Stimulated activated CD4-positive, alpha-beta T cell treated with anti-CD3 and anti-CD28 coated beads, Interleukin-12 subunit alpha, Interleukin-12 subunit beta, amount 100 ng/mL, for 48 hours (primary cell): ENCODE measurements at regions not wholly inside any gene's neighbourhood (a gene's known extent, or its start where the extent isn't known, plus 50 kb on each side); places are given as distances from the start of the nearest gene placed in this dataset.
"Not testable (repeated sequence)": the region's sequence is repeated elsewhere in the genome, so short reads cannot be mapped to it uniquely, and the experiment has no call there.

Source experiments
- DNase-seq, 3 donors: peaks; one replicate each; pipeline ENCODE4 v3.0.0-alpha.2; 2020; ENCODE audit warnings: low read depth in 2 of 3, low spot score in 1 of 3

GRCh38 chr7:26060733-26061677 is 91.0 kb upstream of the NFE2L3 start:
- no peak for DNase-seq

DNA sequence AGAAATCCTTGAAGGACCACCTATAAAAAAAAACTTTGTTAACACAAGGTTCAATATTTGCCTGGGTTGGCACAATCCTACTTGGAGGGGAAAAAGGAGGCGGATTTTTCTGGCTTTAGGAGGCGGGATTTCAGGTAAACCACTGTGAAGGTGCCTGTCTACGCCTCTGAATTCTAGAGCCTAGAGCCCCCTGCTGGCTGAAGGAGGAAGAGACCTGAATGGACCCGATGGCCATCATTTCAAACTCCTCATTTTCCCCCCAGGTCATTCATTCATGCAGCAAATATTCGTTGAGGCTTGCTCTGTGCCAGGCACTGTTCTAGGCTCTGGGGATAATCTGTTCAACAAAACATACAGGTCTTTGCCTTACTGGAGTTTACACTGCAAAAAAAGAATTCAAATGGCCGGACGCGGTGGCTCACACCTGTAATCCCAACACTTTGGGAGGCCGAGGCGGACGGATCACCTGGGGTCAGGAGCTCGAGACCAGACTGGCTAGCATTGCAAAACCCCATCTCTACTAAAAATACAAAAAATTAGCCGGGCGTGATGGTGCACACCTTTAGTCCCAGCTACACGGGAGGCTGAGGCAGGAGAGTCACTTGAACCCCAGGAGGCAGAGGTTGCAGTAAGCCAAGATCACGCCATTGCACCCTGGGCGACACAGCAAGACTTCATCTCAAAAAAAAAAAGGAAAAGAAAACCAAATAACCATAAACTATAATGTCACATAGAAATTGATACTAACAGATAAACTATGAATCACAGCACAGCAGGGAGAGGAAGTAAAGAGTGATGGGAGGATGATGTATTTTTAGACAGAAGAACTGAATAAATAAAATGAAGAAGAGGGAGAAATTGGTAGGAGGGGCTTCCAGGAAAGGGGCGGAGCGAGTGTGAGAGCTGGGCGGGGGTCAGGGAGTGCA is 90.1 kb upstream of the NFE2L3 start:
- DNase-seq = peak; percentile 45 to 75 (median 60)

DNA sequence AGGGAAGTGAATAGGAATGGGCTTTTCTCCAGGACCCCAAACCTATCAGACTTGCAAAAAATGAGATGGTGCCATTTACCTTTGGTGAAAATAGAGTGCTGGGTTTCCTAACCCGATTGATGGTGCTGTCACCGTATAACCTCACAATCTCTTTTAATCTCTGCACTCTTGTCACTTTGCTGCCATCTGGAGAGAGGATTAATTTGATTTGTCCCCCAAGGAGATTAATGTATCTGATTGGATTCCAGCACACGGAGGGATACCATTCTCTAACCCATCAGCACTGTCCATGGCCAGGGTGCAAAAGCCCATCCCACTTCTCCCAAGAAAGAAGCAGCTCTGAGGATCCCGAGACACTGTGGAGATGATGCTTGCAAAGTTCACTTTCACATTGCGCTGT is 86.3 kb upstream of the NFE2L3 start:
- DNase-seq = no peak

- DNase-seq = no peak
Measured at GRCh38 chr7:26066736-26067135, 85.3 kb upstream of the NFE2L3 start.

- DNase-seq = no peak
Measured at GRCh38 chr7:26070290-26070689, 81.7 kb upstream of the NFE2L3 start.

GRCh38 chr7:26071622-26072456 is 80.2 kb upstream of the NFE2L3 start:
- DNase-seq = no peak

DNA sequence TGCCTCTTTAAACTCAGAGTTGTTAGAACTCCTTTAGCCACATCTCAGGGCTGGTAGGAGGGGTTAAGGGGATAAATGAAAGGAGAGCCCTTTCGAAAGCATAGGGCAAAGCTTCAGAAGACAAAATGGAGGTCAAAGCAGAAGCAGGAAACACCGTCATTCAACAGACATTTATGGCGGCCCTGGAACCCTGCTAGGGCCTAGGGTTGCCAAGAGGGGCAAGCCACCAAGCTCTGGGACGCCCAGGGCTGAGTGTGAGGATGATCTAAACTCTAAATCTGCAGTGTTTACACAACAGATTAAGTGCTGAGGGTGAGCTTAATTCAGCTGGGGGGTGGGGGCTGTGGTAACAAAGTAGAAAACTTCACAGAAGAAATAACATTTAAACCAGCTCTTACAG is 79.0 kb upstream of the NFE2L3 start:
- DNase-seq = no peak

DNA sequence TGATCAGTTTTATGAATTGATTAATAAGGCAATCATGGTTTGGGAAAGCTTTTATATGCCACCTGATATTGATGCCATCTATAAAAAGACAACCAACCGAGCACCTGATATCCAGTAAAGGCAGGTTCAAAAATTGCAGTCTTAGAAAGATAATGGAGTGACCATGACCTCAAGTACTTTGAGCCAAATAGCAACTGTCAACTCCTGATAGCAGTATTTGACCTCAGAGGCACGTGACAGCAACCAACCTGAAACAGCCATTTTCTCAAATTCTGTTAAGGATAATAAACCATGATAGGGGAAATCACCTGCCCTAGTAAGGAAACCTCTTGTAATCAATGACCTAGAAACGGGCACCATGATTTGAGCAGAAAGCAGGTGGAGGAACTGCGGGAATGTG is 77.1 kb upstream of the NFE2L3 start:
- DNase-seq = no peak

GRCh38 chr7:26076691-26077090 is 75.3 kb upstream of the NFE2L3 start:
- DNase-seq = no peak

DNA sequence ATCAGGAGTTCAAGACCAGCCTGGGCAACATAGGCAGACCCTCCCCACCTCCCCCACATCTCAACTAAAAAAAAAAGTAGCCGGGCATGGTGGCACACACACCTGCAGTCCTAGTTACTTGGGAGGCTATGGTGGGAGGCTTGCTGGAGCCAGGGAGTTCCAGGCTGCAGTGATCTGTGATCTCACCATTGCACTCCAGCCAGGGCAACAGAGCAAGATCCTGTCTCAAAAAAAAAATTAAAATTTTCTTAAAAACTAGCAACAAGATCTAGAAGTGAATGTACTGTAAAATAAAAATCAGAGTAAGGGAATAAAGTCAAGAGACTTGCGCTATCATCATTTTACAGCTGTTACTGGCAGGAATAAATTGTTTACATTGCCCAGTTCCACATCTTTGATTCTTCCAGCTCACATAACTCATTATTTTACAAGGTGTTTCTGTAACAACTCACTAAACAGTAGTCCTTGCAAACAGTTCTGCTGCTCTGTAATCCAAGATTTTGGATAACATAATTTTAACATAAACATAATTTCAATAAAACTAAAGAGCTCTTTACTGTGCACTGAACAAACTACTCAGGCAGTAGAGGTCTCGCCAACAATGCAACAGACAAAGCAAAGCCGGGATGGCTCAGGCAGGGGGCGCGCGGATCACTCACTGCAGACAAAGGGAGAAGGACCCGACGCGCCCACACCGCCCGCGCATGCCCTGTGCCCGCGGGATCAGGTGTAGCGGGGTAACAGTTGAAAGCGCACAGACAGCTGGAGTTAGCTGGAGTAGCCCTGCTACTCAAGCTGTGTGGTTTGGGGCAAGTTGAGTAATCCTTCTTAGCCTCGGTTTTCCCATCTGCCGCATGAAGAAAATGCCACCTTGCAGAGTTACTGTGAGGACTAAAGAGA is 73.3 kb upstream of the NFE2L3 start:
- DNase-seq = peak; percentile 63 to 75 (median 67)

- no peak for DNase-seq
Measured at GRCh38 chr7:26081638-26082037, 70.4 kb upstream of the NFE2L3 start.

DNA sequence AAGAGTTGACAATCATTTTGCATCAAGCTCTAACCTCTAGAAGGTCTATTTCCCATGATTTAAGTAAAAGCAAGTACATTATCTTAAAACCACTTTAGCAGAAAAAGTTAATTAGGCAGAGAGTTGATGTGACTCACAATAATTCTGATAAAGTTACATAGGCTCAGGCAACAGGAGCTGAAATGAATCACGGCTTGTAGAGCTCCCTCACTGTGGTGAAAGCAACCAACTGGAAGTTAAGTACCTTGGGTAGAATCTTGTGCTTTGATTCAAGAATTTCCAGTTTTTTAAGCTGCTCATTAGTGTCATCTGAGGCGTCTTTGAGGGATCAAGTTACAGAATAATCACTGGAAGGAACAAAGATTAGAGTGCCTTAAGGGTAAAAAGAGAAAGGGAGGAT is 68.9 kb upstream of the NFE2L3 start:
- no peak for DNase-seq

- DNase-seq = no peak
Measured at GRCh38 chr7:26084418-26084817, 67.6 kb upstream of the NFE2L3 start.

DNA sequence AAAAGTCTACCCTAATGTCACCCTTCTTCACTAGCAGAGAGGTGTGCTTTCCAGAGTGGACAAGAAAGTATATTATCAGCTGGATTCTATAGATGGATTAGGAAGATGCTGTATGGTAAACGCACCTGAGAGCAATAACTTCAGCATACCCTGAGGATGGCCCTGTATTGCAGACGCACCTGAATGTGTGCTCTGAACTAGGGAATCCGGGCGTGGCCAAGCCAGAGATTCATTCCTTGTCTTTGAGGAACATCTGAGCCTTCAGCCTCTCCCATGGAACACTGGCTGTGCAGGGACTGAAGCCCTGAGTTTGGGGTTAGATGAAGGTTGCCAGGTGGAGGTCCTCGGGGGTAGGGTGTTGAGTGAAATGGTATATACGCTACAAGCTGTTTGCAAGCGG is 66.2 kb upstream of the NFE2L3 start:
- no peak for DNase-seq

DNA sequence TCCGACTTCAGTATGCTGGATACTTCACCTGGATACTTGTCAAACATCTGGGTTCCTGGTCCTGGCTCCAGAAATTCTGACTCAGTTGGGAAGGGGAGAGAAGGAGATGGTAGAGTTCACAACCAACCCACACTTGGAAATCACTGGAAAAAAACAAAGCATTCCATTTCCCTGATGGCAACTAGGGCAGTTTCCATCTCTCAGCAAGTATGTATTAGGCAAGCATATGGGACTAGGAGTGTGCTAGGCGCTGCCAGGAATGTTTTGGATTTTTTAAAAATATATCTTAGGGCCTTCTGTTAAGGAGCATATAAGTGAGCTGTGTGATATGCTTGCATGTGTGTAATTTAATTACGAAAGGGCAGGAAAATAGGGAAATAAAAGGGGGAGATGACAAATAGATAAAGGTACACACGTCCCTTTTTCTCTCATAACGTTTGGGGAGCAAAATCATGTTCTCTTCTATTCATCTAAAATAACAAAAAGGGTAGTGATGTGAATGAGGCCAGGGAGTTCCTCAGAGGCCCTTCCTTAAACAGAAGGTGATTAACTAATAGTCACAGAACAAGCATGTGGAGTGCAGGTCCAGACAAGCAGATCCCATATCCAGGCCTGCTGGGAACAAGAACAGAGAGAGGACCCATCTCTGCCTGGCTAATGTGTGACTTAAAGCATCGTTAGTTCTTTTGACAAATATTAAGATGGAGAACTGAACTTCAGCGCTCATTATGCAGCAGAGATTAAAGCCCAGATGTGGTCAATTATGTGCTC is 64.5 kb upstream of the NFE2L3 start:
- DNase-seq = no peak

- DNase-seq = not testable (repeated sequence)
Measured at GRCh38 chr7:26089469-26089868, 62.5 kb upstream of the NFE2L3 start.

DNA sequence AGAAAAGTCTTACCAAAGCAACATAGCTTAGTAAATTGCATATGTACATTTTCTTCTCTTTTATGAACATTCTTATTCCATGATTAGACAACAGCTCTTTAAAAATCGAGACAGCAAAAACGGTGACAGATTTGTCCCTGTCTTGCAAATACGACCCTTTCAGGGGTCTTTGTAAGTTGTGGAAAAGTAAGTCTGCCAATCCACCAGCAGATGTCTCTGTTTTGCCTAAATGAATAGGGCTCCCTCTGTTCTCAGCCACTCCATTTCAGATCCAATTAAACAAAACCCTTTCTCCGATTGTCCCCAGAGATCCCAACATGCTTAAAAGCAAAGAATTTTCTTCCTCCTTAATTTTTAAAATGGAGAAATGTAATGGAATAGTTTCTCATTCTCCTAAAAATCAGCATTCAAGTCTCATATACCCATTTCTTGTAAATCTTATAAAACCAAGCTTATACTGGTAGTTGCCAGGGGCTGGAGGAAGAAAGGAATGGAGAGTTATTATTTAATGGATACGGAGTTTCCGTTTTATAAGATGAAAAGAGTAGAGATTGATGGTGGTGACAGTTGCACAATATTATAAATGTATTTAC is 61.0 kb upstream of the NFE2L3 start:
- DNase-seq = no peak

- no peak for DNase-seq
Measured at GRCh38 chr7:26091933-26092332, 60.1 kb upstream of the NFE2L3 start.

GRCh38 chr7:26093023-26093422 is 59.0 kb upstream of the NFE2L3 start:
- no peak for DNase-seq
